ENCODE measurements at regions not wholly inside any gene's neighbourhood (a gene's known extent, or its start where the extent isn't known, plus 50 kb on each side); places are given as distances from the start of the nearest gene placed in this dataset.

GRCh38 chr2:216989340-216990129 lies 129.7 kb upstream of the TNP1 start:
- H3K36me3 ChIP-seq (replicated peaks in 1 of 2; ENCODE audit: control insufficient read depth in 1 of 2, insufficient read depth in 2 of 2, low read length in 2 of 2) = no peaks in the 10 kb centered on the region
- H3K4me3 ChIP-seq (replicated peaks in 1 of 3; ENCODE audit: low read depth in 2 of 3, low read length in 3 of 3) = no peak overlapping the region
- Mint-ChIP-seq H3K36me3 (no peaks in the 10 kb centered on the region), H3K27me3 (ENCODE audit: low read depth in 3 of 3) (peaks cover 9 to 12% (median 10%) of the 10 kb centered on the region in 3 donors), H3K27ac (no peak overlapping the region), H3K4me3 (no peak overlapping the region), H3K4me1 (no peaks in the 10 kb centered on the region), H3K9me3 (peaks cover 0 to 2% (median 0%) of the 10 kb centered on the region in 7 donors)
- intact Hi-C loops (cut with micrococcal nuclease) = no loop called here
- H3K27ac ChIP-seq (ENCODE audit: low read depth in 1 of 2, low read length in 2 of 2) = no peak overlapping the region
- H2AFZ ChIP-seq (ENCODE audit: insufficient read depth, low read depth, low read length, poor library complexity, severe bottlenecking) = no peak overlapping the region
- TF ChIP-seq CTCF (IDR thresholded peaks at IDR 0.05) = no peak
- H3K9me3 ChIP-seq (replicated peaks in 1 of 2; ENCODE audit: control insufficient read depth in 1 of 2, insufficient read depth in 1 of 2, low read length in 2 of 2) = no peaks in the 10 kb centered on the region
- H3K4me2 ChIP-seq (replicated peaks; ENCODE audit: extremely low read depth, low read length, poor library complexity, severe bottlenecking) = no peak overlapping the region
- H3K79me2 ChIP-seq (ENCODE audit: insufficient read depth, low read length) = no peaks in the 10 kb centered on the region
- WGBS (ENCODE audit: insufficient coverage) = no CpG with 5 or more reads among the region's 5 CpGs
- H3K27me3 ChIP-seq (ENCODE audit: control insufficient read depth in 2 of 2, insufficient read depth in 2 of 2, low read length in 2 of 2) = peaks cover 0 to 4% of the 10 kb centered on the region in 2 donors
- no peaks in the 10 kb centered on the region for H3K4me1 ChIP-seq (ENCODE audit: control insufficient read depth in 1 of 2, insufficient read depth in 2 of 2, low read length in 2 of 2)
- no peak overlapping the region for H3K9ac ChIP-seq (ENCODE audit: insufficient read depth, low read length, poor library complexity, severe bottlenecking)
- H4K20me1 ChIP-seq (ENCODE audit: insufficient read depth, low read length) = no peaks in the 10 kb centered on the region
- DNase-seq = no peak

- Histone ChIP-seq H3K27ac (ENCODE audit: low read depth in 1 of 2, low read length in 2 of 2) (no peak overlapping the region), H3K79me2 (ENCODE audit: insufficient read depth, low read length) (no peaks in the 10 kb centered on the region), H3K36me3 (replicated peaks in 1 of 2; ENCODE audit: control insufficient read depth in 1 of 2, insufficient read depth in 2 of 2, low read length in 2 of 2) (no peaks in the 10 kb centered on the region), H3K4me1 (ENCODE audit: control insufficient read depth in 1 of 2, insufficient read depth in 2 of 2, low read length in 2 of 2) (no peaks in the 10 kb centered on the region), H3K27me3 (ENCODE audit: control insufficient read depth in 2 of 2, insufficient read depth in 2 of 2, low read length in 2 of 2) (no peaks in the 10 kb centered on the region), H3K4me3 (replicated peaks in 1 of 3; ENCODE audit: low read depth in 2 of 3, low read length in 3 of 3) (no peak overlapping the region), H4K20me1 (ENCODE audit: insufficient read depth, low read length) (no peaks in the 10 kb centered on the region), H3K9me3 (replicated peaks in 1 of 2; ENCODE audit: control insufficient read depth in 1 of 2, insufficient read depth in 1 of 2, low read length in 2 of 2) (no peaks in the 10 kb centered on the region), H2AFZ (ENCODE audit: insufficient read depth, low read depth, low read length, poor library complexity, severe bottlenecking) (no peak overlapping the region), H3K9ac (ENCODE audit: insufficient read depth, low read length, poor library complexity, severe bottlenecking) (no peak overlapping the region), H3K4me2 (replicated peaks; ENCODE audit: extremely low read depth, low read length, poor library complexity, severe bottlenecking) (no peak overlapping the region)
- H3K36me3 Mint-ChIP-seq = no peaks in the 10 kb centered on the region
- no peak overlapping the region for H3K4me3 Mint-ChIP-seq
- intact Hi-C loops (cut with micrococcal nuclease) = no loop called here
- peaks cover 5 to 12% (median 7%) of the 10 kb centered on the region in 3 donors for H3K27me3 Mint-ChIP-seq (ENCODE audit: low read depth in 3 of 3)
- peaks cover 0 to 3% (median 0%) of the 10 kb centered on the region in 7 donors for H3K9me3 Mint-ChIP-seq
- no CpG with 5 or more reads among the region's 6 CpGs for WGBS (ENCODE audit: insufficient coverage)
- no peak for DNase-seq
- H3K27ac Mint-ChIP-seq = no peak overlapping the region
- no peak for TF ChIP-seq CTCF (IDR thresholded peaks at IDR 0.05)
- H3K4me1 Mint-ChIP-seq = no peaks in the 10 kb centered on the region
These were observed 127.5 kb upstream of the TNP1 start for GRCh38 chr2:216987252-216987821.

All from CD14-positive monocyte (primary cell).